GM12878 (cell line): ENCODE measurements at regions not wholly inside any gene's neighbourhood (a gene's known extent, or its start where the extent isn't known, plus 50 kb on each side); places are given as distances from the start of the nearest gene placed in this dataset.

Experiments
- ATAC-seq: fragments of 200-7000 bp; cut with Tn5 transposase; 3 replicates; pipeline ENCODE4 v1.9.1; 2020; ENCODE audit warnings: mild to moderate bottlenecking, moderate library complexity
- BruUV-seq: library from RNA; stranded (reverse); fragments of 400-500 nt; replicated peaks from 2 replicates; lab custom pipeline; 2021; lab: Mats Ljungman, UMichigan
- CTCF ChIA-PET: fragments of 300-600 bp; sonication (Branson Sonifier 250); formaldehyde crosslinking; extraction: SDS; loops from one replicate; lab custom pipeline; 2021; ENCODE audit warnings: inconsistent platforms; lab: Yijun Ruan, JAX
- POLR2A ChIA-PET: fragments of 350-600 bp; formaldehyde crosslinking; extraction: SDS; loops from one replicate; lab custom pipeline; 2021; ENCODE audit warnings: inconsistent platforms; lab: Charles Lee
- RAD21 ChIA-PET: fragments of 300-600 bp; sonication (Branson Sonifier 250); formaldehyde crosslinking; loops from one replicate; lab custom pipeline; 2023; ENCODE audit warnings: antibody characterized with exemption; ENCODE audit not compliant: unreplicated experiment; lab: Charles Lee
- SMC1A ChIA-PET: fragments of 300-600 bp; sonication (Branson Sonifier 250); formaldehyde crosslinking; loops from one replicate; lab custom pipeline; 2023; ENCODE audit not compliant: unreplicated experiment, uncharacterized antibody; lab: Charles Lee
- DNase-seq: peaks from one replicate; pipeline ENCODE4 v3.0.0-alpha.2; 2011; ENCODE audit warnings: low read depth, low spot score
- FAIRE-seq: peaks from 3 replicates; lab custom pipeline; 2011; peaks lifted over from hg19 to GRCh38; lab: Jason Lieb, UNC
- H2AFZ ChIP-seq: 2 replicates; pipeline ENCODE4 v1.6.0; 2011; ENCODE audit warnings: low read depth, low read length, control low read depth; ENCODE audit not compliant: control insufficient read depth
- H3K27ac ChIP-seq: 2 replicates; pipeline ENCODE4 v1.5.1; 2011; ENCODE audit warnings: control low read depth; ENCODE audit not compliant: control insufficient read depth, insufficient read depth
- H3K27me3 ChIP-seq, 2 experiments: replicated peaks in 1 of 2; 2 replicates each; pipeline versions ENCODE4 v1.6.0 to v1.6.1; 2011; ENCODE audit warnings: low read length in 1 of 2; ENCODE audit not compliant: control insufficient read depth in 2 of 2, insufficient read depth in 2 of 2
- H3K36me3 ChIP-seq, 2 experiments: 2 replicates each; pipeline ENCODE4 v1.5.1; 2011; ENCODE audit warnings: low read length in 1 of 2; ENCODE audit not compliant: control insufficient read depth in 2 of 2, insufficient read depth in 2 of 2
- H3K4me1 ChIP-seq: 2 replicates; pipeline ENCODE4 v1.6.1; 2011; ENCODE audit warnings: mild to moderate bottlenecking, low read length, moderate library complexity, mixed read lengths; ENCODE audit not compliant: control insufficient read depth, insufficient read depth
- H3K4me2 ChIP-seq: 2 replicates; pipeline ENCODE4 v1.6.0; 2011; ENCODE audit warnings: control low read depth; ENCODE audit not compliant: control insufficient read depth, insufficient read depth
- H3K4me3 ChIP-seq: fragments of 200-600 bp; sonication (generic); 2 replicates; pipeline ENCODE4 v1.5.1; 2016
- H3K79me2 ChIP-seq: 2 replicates; pipeline ENCODE4 v1.6.0; 2011; ENCODE audit warnings: low read length; ENCODE audit not compliant: control insufficient read depth, insufficient read depth
- H3K9ac ChIP-seq: 2 replicates; pipeline ENCODE4 v1.8.0; 2011; ENCODE audit warnings: low read length, control low read depth, mixed read lengths; ENCODE audit not compliant: control insufficient read depth, insufficient read depth
- H3K9me3 ChIP-seq: replicated peaks from 3 replicates; pipeline ENCODE4 v1.5.1; 2011; ENCODE audit warnings: mild to moderate bottlenecking, low read length; ENCODE audit not compliant: control insufficient read depth, insufficient read depth
- H4K20me1 ChIP-seq: 2 replicates; pipeline ENCODE4 v1.6.0; 2011; ENCODE audit not compliant: control insufficient read depth, insufficient read depth
- BMI1 ChIP-seq: fragments of 450-650 bp; IDR thresholded peaks from 2 replicates; pipeline ENCODE4 v1.6.1; 2016; ENCODE audit warnings: mild to moderate bottlenecking, moderate library complexity, borderline replicate concordance
- CBX3 ChIP-seq: fragments of 200-600 bp; sonication (generic); IDR thresholded peaks from 2 replicates; pipeline ENCODE4 v1.6.1; 2016; ENCODE audit warnings: low read depth, borderline replicate concordance
- E2F8 ChIP-seq: fragments of 450-650 bp; IDR thresholded peaks from 2 replicates; pipeline ENCODE4 v1.6.1; 2018; ENCODE audit warnings: mild to moderate bottlenecking, low read depth, moderate library complexity; ENCODE audit not compliant: partially characterized antibody
- ESRRA ChIP-seq: IDR thresholded peaks from 2 replicates; pipeline ENCODE4 v1.6.1; 2012; ENCODE audit warnings: mild to moderate bottlenecking, low read length, improper control_type of control experiment
- FOXK2 ChIP-seq: fragments of 450-650 bp; IDR thresholded peaks from 2 replicates; pipeline ENCODE4 v1.6.1; 2017; ENCODE audit warnings: mild to moderate bottlenecking, moderate library complexity
- PML ChIP-seq: IDR thresholded peaks from 2 replicates; pipeline ENCODE4 v1.6.1; 2012; ENCODE audit warnings: low read length, inconsistent platforms
- ZBTB11 ChIP-seq: fragments of 450-650 bp; formaldehyde crosslinking; IDR thresholded peaks from 2 replicates; pipeline ENCODE4 v1.5.0; 2022; ENCODE audit warnings: mild to moderate bottlenecking, missing genetic modification characterization
- WGBS: methylation state at CpG from one replicate; pipeline ENCODE4 v1.1.6; 2016; ENCODE audit warnings: low lambda C conversion rate; ENCODE audit not compliant: insufficient replicate concordance, insufficient coverage; ENCODE audit errors: missing lambda C conversion rate; 5-methylcytosine and 5-hydroxymethylcytosine counted together
- in situ Hi-C: fragments of 300-500 bp; cut with MboI; formaldehyde crosslinking; loops from 9 replicates; pipeline ENCODE4 v1.14.3; 2018; ENCODE audit warnings: mixed read lengths
- intact Hi-C: fragments of 100-400 bp; cut with micrococcal nuclease; formaldehyde crosslinking; loops from one replicate; pipeline ENCODE4 v1.14.2; 2022; ENCODE audit not compliant: unreplicated experiment

- Histone ChIP-seq H3K9ac (no peak overlapping the region), H3K27ac (no peak overlapping the region), H3K36me3 (no peaks in the 10 kb centered on the region), H3K79me2 (no peaks in the 10 kb centered on the region), H3K4me1 (no peaks in the 10 kb centered on the region), H3K4me2 (no peak overlapping the region), H3K4me3 (no peak overlapping the region), H4K20me1 (no peaks in the 10 kb centered on the region), H3K27me3 (no peaks in the 10 kb centered on the region; a peak in 1 of 4 replicates), H2AFZ (no peak overlapping the region), H3K9me3 (no peaks in the 10 kb centered on the region; the same call in 2 of the 3 replicates)
- intact Hi-C loops (no loop called here), in situ Hi-C loops (no loop called here)
- BruUV-seq, result no TSS peak
- WGBS, result 37% methylated on average over 4 of the region's 4 CpGs
- TF ChIP-seq E2F8 (no peak), CBX3 (no peak), ZBTB11 (no peak), ESRRA (no peak), FOXK2 (no peak), PML (no peak), BMI1 (no peak)
- no peak for DNase-seq
- ChIA-PET RAD21 (no interaction called here), POLR2A (no interaction called here), SMC1A (no interaction called here), CTCF (no interaction called here)
- FAIRE-seq, result no peak
- ATAC-seq, result no peak
Observed at GRCh38 chr5:68771221-68771620, 322.6 kb upstream of the SLC30A5 start.
